ENCODE measurements at regions not wholly inside any gene's neighbourhood (a gene's known extent, or its start where the extent isn't known, plus 50 kb on each side); places are given as distances from the start of the nearest gene placed in this dataset.

DNA sequence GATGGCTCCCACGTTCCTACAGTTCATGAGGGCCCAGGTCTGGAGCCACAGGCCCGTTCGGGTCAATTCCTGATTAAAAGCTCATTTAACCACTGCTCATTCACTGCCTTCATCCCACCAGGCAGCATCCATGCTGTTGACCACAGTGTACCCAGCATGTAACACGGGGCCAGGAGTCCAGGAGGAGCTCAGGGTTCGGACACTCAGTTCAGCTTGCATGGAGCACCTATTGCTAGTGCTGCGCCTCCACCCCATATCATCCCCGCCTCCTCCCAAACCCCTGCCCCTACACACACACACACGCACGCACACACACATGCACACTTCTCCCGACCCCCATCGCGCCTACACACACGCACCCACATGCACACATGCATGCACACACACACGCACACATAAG is 72.9 kb upstream of the SNTG2 start:
- TF ChIP-seq, protein P1, sequence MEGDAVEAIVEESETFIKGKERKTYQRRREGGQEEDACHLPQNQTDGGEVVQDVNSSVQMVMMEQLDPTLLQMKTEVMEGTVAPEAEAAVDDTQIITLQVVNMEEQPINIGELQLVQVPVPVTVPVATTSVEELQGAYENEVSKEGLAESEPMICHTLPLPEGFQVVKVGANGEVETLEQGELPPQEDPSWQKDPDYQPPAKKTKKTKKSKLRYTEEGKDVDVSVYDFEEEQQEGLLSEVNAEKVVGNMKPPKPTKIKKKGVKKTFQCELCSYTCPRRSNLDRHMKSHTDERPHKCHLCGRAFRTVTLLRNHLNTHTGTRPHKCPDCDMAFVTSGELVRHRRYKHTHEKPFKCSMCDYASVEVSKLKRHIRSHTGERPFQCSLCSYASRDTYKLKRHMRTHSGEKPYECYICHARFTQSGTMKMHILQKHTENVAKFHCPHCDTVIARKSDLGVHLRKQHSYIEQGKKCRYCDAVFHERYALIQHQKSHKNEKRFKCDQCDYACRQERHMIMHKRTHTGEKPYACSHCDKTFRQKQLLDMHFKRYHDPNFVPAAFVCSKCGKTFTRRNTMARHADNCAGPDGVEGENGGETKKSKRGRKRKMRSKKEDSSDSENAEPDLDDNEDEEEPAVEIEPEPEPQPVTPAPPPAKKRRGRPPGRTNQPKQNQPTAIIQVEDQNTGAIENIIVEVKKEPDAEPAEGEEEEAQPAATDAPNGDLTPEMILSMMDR (IDR thresholded peaks at IDR 0.05; ENCODE audit: low read length, missing control alignments): no peak
- no peak overlapping the region for H3K4me3 ChIP-seq (replicated peaks; ENCODE audit: low read depth, low read length)
- no peak for DNase-seq (ENCODE audit: low read depth)

DNA sequence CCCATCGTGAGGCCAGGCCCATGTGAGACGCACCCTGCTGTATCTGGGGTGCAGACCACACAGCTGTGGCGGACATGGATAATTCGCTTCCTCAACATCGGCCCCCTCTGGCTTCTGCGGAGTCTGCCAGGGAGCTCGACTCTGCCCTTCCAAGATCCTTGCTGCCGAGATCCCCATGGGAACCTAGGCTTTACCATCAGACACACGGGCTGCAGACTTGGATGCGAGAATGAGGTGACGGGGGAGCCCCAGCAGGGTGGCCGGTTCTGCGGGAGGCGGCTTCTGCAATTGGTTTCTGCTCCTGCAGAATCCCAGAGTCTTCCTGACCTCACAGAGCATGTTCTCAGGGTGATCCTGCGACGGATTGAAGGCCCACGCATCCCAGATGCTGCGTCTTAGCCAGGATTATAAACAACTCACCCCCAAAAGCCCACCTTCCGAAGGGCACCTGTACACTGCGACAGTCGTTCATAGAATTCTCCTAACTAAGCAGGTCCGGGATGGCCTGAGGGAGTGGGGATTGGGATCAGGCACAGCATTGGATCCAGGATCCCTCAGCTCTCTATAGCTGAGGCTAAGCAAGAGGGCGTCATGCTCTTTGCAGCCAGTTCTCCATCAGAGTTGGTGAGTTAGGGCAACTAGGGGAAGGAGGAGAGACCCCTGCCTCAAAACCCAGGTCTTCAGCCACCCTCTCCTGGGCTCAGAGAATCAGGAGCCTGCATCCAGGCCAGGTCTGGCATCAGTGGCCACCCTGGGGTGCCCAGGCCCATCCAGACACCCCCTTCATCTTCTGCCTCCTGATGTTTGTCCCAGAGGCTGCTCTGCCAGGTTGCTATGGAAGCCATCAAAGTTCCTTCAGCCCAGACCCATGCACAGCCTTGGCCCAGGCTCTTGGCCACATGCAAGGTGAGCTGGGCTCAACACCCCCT is 74.7 kb upstream of the SNTG2 start:
- DNase-seq (ENCODE audit: low read depth): no peak
- TF ChIP-seq, protein P1 (IDR thresholded peaks at IDR 0.05; ENCODE audit: low read length, missing control alignments): no peak
- no peak overlapping the region for H3K4me3 ChIP-seq (replicated peaks; ENCODE audit: low read depth, low read length)

DNA sequence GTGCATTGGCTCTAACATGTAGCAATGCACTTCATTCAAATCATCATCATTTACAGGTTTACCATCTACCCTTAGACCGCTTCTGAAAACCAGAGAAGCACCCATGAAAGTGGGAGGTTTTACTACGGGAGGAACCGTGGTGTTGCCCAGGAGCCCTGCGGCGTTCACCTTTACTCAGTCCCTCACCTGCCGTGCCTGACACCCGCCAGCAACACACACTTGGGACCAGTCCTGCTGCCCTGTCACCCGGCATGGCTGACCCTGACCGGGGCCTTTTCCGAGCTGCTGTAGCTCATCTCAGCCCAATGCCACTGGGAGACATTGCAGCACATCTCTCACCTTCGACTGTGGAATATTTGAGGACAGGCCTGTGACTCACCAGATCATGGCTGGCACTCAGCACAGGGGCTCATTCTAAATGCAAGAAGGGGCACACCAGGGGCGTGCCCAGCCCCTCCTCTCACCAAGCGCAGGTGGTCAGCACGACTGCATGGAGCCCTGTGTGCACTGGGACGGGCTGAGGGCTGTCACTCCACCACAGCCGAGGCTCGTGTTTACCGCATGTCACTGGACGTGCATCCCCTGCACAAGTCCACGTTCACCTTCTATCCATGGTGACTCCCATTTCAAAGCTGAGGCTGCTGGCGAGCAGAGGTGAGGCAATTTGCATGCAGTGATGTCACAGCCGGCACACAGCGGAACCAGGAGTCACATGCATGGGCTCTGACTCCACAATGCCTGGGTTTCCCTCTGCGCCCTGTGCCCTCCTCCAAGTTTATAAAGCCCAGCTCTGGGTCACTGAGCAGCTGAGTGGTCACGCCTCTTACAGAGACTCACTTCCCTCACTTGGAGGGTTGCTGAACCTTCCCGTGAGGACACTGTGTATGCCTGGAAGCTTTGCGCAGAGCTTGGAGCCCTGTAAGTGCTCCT is 76.7 kb upstream of the SNTG2 start:
- TF ChIP-seq, protein P1 (IDR thresholded peaks at IDR 0.05; ENCODE audit: low read length, missing control alignments): no peak
- H3K4me3 ChIP-seq (replicated peaks; ENCODE audit: low read depth, low read length): no peak overlapping the region

DNA sequence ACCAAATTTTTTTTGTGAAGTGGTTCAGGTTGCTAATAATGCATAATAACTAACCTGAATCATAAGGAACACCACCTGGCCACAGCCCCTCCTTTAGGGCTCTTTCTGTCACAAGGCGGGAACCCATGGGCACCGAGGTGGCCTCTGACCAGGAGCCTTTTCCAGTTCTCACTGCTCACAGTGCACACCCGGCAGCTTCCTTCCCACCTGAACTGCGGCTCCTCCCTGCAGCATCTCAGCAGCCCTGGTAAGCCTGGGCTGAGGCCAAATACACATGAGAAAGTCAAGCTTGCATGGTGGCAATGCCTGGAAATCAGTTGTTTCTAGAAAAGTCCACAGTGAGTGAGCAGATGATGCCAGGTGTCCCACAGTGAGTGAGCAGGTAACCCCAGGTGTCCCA is 77.6 kb upstream of the SNTG2 start:
- DNase-seq (ENCODE audit: low read depth): no peak
- TF ChIP-seq, protein P1 (IDR thresholded peaks at IDR 0.05; ENCODE audit: low read length, missing control alignments): no peak
- no peak overlapping the region for H3K4me3 ChIP-seq (replicated peaks; ENCODE audit: low read depth, low read length)

More for the DNA sequence above, 76.7 kb upstream of the SNTG2 start:
- no peak for DNase-seq (ENCODE audit: low read depth)

DNA sequence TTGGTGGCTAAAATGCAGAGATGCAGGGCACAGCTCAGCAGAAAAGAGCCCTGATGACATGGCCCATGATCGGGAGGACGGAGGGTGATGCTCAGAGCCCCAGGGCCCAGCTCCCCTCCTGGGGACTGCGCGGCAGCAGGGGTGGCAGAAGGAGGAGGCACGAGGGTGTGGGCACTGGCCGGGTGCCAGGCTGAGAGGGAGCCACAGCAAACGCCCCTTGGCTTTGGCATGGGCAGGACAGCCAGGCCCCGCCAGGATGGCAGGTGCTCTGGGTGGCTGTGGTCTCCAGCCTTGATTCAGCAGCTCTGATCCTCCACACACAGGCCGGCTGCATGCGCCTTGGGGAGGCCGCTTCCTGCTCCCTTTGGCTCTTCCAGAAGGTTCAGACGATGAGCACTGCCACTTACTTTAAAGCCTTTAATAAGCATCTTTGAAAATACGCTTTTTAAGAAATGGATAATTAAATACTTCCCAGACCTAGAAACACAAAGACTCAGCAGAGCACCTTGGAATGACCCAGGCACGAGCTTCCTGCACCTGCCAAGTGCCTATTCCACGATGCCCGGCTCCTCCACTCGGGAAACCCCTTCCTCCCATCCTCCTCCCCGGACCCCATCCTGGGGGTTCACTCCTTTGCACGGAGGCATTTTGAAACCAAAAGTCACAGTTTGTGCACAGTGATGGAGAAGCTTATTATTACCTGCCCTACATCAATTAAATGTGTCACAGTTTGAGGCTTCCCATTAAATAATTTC is 78.5 kb upstream of the SNTG2 start:
- TF ChIP-seq, protein P1 (IDR thresholded peaks at IDR 0.05; ENCODE audit: low read length, missing control alignments): no peak
- no peak overlapping the region for H3K4me3 ChIP-seq (replicated peaks; ENCODE audit: low read depth, low read length)
- no peak for DNase-seq (ENCODE audit: low read depth)

DNA sequence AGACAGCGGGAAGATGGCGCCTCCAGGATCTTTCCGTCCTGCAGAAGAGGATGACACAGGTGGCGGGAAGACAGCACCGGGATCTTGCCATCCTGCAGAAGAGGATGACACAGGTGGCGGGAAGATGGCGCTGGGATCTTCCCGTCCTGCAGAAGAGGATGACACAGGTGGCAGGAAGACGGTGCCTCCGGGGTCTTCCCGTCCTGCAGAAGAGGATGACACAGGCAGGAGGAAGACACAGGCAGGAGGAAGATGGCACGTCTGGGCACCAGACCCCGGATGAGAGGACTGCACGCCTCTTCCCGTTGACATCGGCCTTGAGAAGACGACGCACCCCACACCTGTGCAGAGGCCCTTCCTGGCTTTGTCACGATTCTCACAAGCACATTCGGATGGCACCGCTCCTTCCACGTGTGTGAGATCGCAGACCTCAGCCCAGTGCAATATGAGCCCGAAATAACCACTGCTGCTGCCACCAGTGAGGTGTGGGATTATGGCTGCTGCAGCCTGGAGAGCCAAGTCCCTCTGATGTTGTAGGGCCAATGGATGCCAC is 79.4 kb upstream of the SNTG2 start:
- H3K4me3 ChIP-seq (replicated peaks; ENCODE audit: low read depth, low read length): no peak overlapping the region
- TF ChIP-seq, protein P1 (IDR thresholded peaks at IDR 0.05; ENCODE audit: low read length, missing control alignments): no peak
- DNase-seq (ENCODE audit: low read depth): no peak
